ENCODE measurements at regions not wholly inside any gene's neighbourhood (a gene's known extent, or its start where the extent isn't known, plus 50 kb on each side); places are given as distances from the start of the nearest gene placed in this dataset.

GRCh38 chr7:80346704-80347103 is 165.2 kb downstream of the GNAT3 start:
- intact Hi-C loops (cut with DNase I; ENCODE audit: low total_unique reads) (no loop called here), in situ Hi-C loops (cut with MboI; ENCODE audit: low sequenced_read_pairs in 4 of 4) (no loop called here)
- Histone ChIP-seq H3K36me3 (no peaks in the 10 kb centered on the region), H3K4me1 (peaks cover 0 to 3% of the 10 kb centered on the region in 2 donors), H3K27me3 (no peaks in the 10 kb centered on the region), H3K27ac (no peak overlapping the region), H3K4me3 (no peak overlapping the region), H3K9me3 (no peaks in the 10 kb centered on the region)
- TF ChIP-seq POLR2A (IDR thresholded peaks at IDR 0.05), result no peak
- TF ChIP-seq, protein P1, sequence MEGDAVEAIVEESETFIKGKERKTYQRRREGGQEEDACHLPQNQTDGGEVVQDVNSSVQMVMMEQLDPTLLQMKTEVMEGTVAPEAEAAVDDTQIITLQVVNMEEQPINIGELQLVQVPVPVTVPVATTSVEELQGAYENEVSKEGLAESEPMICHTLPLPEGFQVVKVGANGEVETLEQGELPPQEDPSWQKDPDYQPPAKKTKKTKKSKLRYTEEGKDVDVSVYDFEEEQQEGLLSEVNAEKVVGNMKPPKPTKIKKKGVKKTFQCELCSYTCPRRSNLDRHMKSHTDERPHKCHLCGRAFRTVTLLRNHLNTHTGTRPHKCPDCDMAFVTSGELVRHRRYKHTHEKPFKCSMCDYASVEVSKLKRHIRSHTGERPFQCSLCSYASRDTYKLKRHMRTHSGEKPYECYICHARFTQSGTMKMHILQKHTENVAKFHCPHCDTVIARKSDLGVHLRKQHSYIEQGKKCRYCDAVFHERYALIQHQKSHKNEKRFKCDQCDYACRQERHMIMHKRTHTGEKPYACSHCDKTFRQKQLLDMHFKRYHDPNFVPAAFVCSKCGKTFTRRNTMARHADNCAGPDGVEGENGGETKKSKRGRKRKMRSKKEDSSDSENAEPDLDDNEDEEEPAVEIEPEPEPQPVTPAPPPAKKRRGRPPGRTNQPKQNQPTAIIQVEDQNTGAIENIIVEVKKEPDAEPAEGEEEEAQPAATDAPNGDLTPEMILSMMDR (IDR thresholded peaks at IDR 0.05 in 4 of 5, conservative IDR thresholded peaks at IDR 0.05 in 1 of 5), result no peak
- no peak for ATAC-seq
- DNase-seq, result no peak

DNA sequence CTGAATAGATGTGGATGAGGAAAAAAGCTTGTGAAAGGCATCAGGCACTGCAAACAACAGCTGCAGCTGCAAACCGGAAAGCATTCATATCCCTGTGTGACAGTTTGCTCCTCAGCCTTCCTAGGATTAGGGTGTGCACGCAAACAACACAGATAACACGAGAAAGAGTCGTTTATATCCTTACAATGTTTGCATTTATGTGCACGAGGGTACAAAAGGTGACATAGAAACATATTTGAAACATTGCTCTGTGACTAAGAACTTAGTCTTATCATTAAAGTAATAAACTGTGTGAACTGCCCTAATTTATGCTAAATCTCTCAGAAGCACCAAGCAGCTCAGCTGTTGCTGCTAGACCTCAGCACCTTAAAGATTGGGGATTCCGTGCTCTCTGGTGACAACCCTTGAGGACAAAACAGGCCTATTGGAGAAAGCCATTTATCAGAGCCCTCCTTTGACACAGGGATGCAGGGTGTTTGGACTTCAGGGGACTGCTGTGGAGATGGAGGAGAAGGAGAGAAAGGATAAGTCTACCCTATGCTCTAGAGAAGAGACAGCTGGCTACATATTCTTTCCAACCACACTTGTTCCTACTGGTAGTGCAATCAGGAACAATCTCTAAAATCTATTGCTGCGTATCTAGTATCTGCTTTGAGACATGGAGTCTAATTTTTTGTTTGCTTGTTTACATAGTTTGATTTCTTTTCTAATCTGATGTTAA is 176.2 kb downstream of the GNAT3 start:
- ATAC-seq (no peak), DNase-seq (no peak)
- TF ChIP-seq, protein P1 (IDR thresholded peaks at IDR 0.05 in 4 of 5, conservative IDR thresholded peaks at IDR 0.05 in 1 of 5), result no peak
- TF ChIP-seq POLR2A (IDR thresholded peaks at IDR 0.05), result no peak
- in situ Hi-C loops (cut with MboI; ENCODE audit: low sequenced_read_pairs in 4 of 4), result no loop called here
- H3K4me3 ChIP-seq, result no peak overlapping the region
- H3K36me3 ChIP-seq, result no peaks in the 10 kb centered on the region
- H3K27me3 ChIP-seq, result no peaks in the 10 kb centered on the region
- H3K4me1 ChIP-seq, result peaks cover 8 to 11% of the 10 kb centered on the region in 2 donors
- peak overlapping the region; percentile 9 to 23 (median 18) for H3K27ac ChIP-seq
- H3K9me3 ChIP-seq, result no peaks in the 10 kb centered on the region
- intact Hi-C loops (cut with DNase I; ENCODE audit: low total_unique reads), result no loop called here

DNA sequence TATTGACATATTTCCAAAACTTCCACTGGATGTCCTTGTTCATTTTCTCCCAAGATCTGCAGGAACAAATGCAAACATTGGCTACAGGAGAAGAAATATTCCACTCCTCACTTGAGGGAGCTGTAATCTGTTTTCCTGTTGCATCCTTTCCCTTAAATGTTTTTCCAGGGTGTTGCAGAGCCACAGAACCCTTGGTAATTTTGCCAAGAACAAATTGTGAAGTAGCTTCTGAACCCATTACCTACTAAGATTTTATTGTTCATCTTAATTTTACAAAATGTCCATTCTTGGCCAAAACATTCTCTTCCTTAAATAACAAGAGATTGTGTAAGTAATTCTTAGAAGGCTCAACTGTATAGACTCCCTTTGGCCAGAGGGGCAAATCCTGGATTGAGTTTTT is 177.0 kb downstream of the GNAT3 start:
- intact Hi-C loops (cut with DNase I; ENCODE audit: low total_unique reads), result no loop called here
- in situ Hi-C loops (cut with MboI; ENCODE audit: low sequenced_read_pairs in 4 of 4), result no loop called here
- no peak for DNase-seq
- Histone ChIP-seq H3K9me3 (no peaks in the 10 kb centered on the region), H3K4me3 (no peak overlapping the region), H3K36me3 (no peaks in the 10 kb centered on the region), H3K27ac (peak overlapping the region in 2 of 4 donors; percentile 9 to 23), H3K27me3 (no peaks in the 10 kb centered on the region), H3K4me1 (peaks cover 8 to 11% of the 10 kb centered on the region in 2 donors)
- ATAC-seq, result peak; percentile 39 to 63
- no peak for TF ChIP-seq POLR2A (IDR thresholded peaks at IDR 0.05)
- TF ChIP-seq, protein P1 (IDR thresholded peaks at IDR 0.05 in 4 of 5, conservative IDR thresholded peaks at IDR 0.05 in 1 of 5), result no peak

- intact Hi-C loops (cut with DNase I; ENCODE audit: low total_unique reads), result no loop called here
- in situ Hi-C loops (cut with MboI; ENCODE audit: low sequenced_read_pairs in 4 of 4), result no loop called here
- H3K27ac ChIP-seq, result no peak overlapping the region
Measured at GRCh38 chr7:80334196-80334595, 177.7 kb downstream of the GNAT3 start.

More at GRCh38 chr7:80334196-80334595, 177.7 kb downstream of the GNAT3 start:
- H3K36me3 ChIP-seq, result no peaks in the 10 kb centered on the region
- no peak overlapping the region for H3K4me3 ChIP-seq
- no peaks in the 10 kb centered on the region for H3K9me3 ChIP-seq
- no peaks in the 10 kb centered on the region for H3K27me3 ChIP-seq
- no peak for TF ChIP-seq POLR2A (IDR thresholded peaks at IDR 0.05)
- TF ChIP-seq, protein P1 (IDR thresholded peaks at IDR 0.05 in 4 of 5, conservative IDR thresholded peaks at IDR 0.05 in 1 of 5), result no peak
- DNase-seq (no peak), ATAC-seq (no peak)
- H3K4me1 ChIP-seq, result peaks cover 8 to 11% of the 10 kb centered on the region in 2 donors

All from gastrocnemius medialis (tissue), 4 donors.